NCI-H226 (cell line): ENCODE measurements at regions not wholly inside any gene's neighbourhood (a gene's known extent, or its start where the extent isn't known, plus 50 kb on each side); places are given as distances from the start of the nearest gene placed in this dataset.

Experiments
- DNase-seq: peaks from one replicate; pipeline ENCODE4 v3.0.0-alpha.2; 2015

- no peak for DNase-seq
Observed at GRCh38 chr11:134677397-134677822, 265.4 kb upstream of the B3GAT1 start.

GRCh38 chr11:134676516-134677287, 264.7 kb upstream of the B3GAT1 start:
- no peak for DNase-seq

- no peak for DNase-seq
Observed at GRCh38 chr11:134675983-134676382, 263.9 kb upstream of the B3GAT1 start.

DNA sequence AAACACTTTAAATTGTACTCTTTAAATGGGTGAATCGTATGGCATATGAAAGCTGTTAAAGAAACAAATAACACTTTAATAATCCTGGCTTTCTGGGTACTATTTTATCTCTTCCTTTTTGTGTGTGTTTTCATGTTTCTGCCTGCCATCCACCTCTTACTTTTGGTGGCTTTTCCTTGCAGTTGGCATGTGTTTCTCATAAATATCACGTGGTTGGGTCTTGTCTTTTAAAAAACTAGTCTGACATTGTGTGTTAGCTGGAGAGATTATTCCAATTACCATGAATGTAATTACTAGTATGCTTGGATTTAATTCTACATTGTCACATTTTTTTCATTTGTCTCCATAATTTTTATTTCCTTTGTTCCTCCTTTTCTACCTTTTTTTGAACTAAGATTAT, 262.9 kb upstream of the B3GAT1 start:
- DNase-seq: no peak

DNA sequence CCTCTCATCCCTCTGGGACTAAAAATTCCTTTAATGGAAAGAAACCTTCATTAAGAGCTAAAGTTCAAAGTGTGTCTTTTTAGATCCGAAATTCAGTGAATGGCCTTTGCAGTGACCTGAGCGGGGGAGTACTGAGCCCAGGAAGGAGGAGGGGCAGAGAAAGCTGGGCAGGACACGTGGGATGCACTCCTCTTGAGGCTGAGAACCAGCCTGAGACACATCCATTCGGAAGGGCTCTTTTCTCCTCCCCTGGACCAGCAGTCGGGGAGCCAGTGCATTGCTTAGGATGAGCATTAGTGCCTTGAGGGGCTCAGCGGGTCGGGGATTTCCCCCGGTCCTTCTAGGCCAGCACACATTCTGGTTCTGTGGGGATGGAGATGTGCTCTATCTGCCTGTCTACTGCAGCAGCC, 258.9 kb upstream of the B3GAT1 start:
- no peak for DNase-seq

- no peak for DNase-seq
Observed at GRCh38 chr11:134670247-134670782, 258.3 kb upstream of the B3GAT1 start.

GRCh38 chr11:134669796-134670195, 257.8 kb upstream of the B3GAT1 start:
- DNase-seq: no peak

- no peak for DNase-seq
Observed at GRCh38 chr11:134668796-134669195, 256.8 kb upstream of the B3GAT1 start.

GRCh38 chr11:134668076-134668475, 256.0 kb upstream of the B3GAT1 start:
- no peak for DNase-seq

GRCh38 chr11:134667505-134667904, 255.5 kb upstream of the B3GAT1 start:
- no peak for DNase-seq

- DNase-seq: no peak
Observed at GRCh38 chr11:134667175-134667500, 255.1 kb upstream of the B3GAT1 start.

GRCh38 chr11:134666273-134667174, 254.5 kb upstream of the B3GAT1 start:
- no peak for DNase-seq

DNA sequence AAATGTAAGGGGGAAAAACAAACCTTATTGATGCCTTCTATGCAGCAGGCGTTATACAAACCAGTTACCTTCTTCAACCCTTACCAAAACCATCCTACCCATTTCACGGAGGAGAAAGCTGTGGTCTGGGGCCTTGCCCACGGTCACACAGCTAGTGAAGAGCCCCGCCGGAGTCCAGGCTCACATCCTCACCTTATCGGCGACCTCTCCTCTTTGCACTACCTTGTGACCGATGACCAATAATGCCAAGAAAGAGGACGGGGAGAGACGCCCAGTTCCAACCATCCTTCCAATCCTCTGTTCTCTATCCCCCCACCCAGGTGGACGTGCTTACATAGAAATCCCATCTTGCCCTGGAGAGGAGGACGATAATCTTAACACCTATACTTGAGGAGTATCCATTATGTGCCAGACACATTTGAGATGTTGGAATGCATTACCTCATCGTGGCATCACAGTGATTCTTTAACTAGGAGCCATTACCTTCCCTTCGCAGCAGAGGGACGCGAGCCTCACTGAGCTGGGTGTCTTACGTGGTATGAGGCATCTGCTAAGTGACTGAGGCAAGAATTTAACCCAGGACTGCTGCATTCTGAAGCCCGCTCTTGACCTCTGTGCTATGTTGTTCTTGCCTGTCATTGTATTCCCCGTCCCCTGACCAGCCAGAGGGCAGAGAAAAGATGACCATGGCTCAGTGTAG, 253.7 kb upstream of the B3GAT1 start:
- DNase-seq: no peak

GRCh38 chr11:134665188-134665535, 253.1 kb upstream of the B3GAT1 start:
- no peak for DNase-seq

GRCh38 chr11:134664447-134665187, 252.6 kb upstream of the B3GAT1 start:
- no peak for DNase-seq

DNA sequence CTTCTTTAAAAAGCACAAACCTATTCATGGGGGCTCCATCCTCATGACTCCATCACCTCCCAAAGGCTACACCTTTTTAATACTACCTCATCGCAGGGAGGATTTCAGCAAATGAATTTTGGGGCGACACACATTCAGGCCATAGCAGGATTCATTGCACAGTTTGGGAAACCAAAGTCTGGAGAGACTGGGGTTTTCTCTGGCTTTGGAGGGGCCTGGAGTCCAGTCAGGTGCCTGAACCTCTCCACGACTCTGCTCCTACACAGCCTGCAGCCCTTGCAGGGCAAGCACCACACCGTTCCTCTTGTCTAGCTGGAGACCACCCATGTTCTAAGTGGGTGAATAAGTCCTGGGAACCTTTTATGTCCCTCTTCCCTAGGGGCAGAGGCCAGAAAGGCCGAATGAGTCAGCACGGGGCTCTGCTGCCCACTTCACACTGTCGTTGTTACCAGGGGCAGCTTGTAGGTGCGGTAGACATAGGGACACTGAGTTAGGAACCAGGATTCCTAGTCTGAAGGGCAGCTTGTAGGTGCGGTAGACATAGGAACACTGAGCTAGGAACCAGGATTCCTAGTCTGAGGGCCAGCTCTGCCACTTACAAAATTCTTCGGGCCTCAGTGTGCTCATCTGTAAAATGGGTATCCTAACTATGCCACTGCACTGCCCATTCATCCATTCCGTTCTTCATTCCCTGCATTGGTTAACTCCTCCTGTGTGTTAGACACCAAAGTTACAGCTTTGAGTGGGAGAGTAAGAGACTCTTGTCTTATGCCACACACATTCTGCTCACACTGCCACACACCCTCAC, 251.7 kb upstream of the B3GAT1 start:
- DNase-seq: no peak

DNA sequence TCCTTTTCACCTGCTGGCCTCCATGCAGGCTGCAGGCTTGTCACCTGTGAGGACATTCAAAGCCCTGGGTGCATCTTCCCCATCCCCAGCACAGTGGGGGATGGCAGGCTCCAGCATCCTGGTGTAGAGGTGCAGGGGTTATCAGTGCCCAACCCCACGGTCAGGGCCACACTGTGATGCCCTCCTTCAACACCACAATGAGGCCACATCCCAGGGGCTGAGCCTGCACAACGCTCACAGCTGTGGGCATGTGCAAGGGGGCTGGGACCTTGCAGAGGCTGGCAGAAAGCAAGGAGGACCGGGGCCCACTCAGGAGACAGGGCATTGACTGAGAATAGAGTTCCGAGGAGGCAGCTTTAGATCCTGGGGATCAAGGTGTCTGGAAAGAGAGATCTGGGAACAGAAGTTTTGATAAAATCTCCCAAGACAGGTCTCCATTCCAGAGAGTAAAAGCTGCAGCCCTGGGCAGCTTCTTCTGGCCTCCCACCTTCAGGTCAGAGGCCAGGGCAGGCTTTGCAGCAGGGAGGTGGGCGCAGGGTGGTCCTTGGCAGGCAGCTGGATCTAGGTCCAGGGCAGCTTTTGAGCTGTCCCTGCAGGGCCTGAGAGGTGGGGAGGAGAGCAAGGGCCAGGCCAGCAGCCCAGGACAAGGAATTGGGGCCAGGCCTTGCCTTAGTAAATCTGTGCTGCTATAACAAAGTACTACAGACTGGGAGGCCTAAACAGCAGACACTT, 250.8 kb upstream of the B3GAT1 start:
- DNase-seq: no peak

DNA sequence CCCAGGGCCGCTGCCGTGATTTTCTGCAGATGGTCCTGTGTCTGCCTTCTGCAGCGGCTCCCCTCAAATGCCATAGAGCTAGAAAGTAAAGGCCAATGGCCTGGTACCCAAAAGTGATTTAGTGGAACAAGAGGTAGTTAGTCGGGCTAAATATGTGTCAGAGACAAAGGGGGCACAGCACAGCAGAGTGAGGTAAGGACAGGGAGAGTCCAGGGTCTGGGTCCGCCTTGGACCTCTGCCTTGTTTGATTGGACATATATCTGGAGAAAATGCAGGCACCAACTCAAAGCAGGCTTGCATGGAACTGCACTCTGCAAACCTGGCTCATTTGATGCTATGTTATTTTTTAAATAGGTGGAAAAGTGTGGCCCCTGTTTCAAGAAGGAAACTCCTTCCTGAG, 249.6 kb upstream of the B3GAT1 start:
- no peak for DNase-seq

- DNase-seq: no peak
Observed at GRCh38 chr11:134660416-134660815, 248.4 kb upstream of the B3GAT1 start.

DNA sequence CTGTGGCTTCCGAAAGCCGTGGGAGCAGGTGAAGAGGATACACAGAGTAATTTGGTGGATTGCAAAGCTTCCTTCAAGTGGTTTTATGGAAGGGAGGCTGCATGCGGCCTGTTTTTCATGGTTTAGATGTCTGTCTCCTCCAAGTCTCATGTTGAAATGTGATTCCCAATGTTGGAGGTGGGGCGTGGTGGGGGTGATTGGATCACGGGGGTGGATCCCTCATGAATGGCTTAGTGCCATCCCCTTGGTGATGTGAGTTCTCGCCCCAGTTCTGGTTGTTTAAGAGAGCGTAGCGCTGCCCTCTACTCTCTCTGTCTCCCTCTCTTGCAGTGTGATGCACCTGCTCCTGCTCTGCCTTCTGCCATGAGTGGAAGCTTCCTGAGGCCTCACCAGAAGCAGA, 247.8 kb upstream of the B3GAT1 start:
- no peak for DNase-seq
